ENCODE measurements at regions not wholly inside any gene's neighbourhood (a gene's known extent, or its start where the extent isn't known, plus 50 kb on each side); places are given as distances from the start of the nearest gene placed in this dataset.

GRCh38 chr5:128798871-128799270 is 166.4 kb upstream of the SLC27A6 start:
- Histone ChIP-seq H3K27ac (no peak overlapping the region), H3K9me3 (no peaks in the 10 kb centered on the region), H3K36me3 (no peaks in the 10 kb centered on the region), H3K4me1 (no peaks in the 10 kb centered on the region), H3K4me3 (no peak overlapping the region), H3K27me3 (no peaks in the 10 kb centered on the region)
- no peak for DNase-seq (ENCODE audit: low spot score in 2 of 2)
- no peak for TF ChIP-seq POLR2AphosphoS5 (IDR thresholded peaks at IDR 0.05)
- no peak for TF ChIP-seq CTCF (IDR thresholded peaks at IDR 0.05)
- TF ChIP-seq POLR2A (IDR thresholded peaks at IDR 0.05), result no peak
- intact Hi-C loops (cut with DNase I; ENCODE audit: low total_unique reads), result no loop called here

- Histone ChIP-seq H3K4me3 (no peak overlapping the region), H3K9me3 (no peaks in the 10 kb centered on the region), H3K27me3 (no peaks in the 10 kb centered on the region), H3K27ac (no peak overlapping the region), H3K36me3 (no peaks in the 10 kb centered on the region), H3K4me1 (no peaks in the 10 kb centered on the region)
- intact Hi-C loops (cut with DNase I; ENCODE audit: low total_unique reads), result no loop called here
- no peak for DNase-seq (ENCODE audit: low spot score in 2 of 2)
- TF ChIP-seq POLR2A (IDR thresholded peaks at IDR 0.05) (no peak), POLR2AphosphoS5 (IDR thresholded peaks at IDR 0.05) (no peak), CTCF (IDR thresholded peaks at IDR 0.05) (no peak)
These were observed 165.3 kb upstream of the SLC27A6 start for GRCh38 chr5:128799945-128800344.

- no peaks in the 10 kb centered on the region for H3K27me3 ChIP-seq
- no peak for DNase-seq (ENCODE audit: low spot score in 2 of 2)
- no peak overlapping the region for H3K4me3 ChIP-seq
- no peak overlapping the region for H3K27ac ChIP-seq
- no peaks in the 10 kb centered on the region for H3K4me1 ChIP-seq
- no peaks in the 10 kb centered on the region for H3K36me3 ChIP-seq
- TF ChIP-seq POLR2A (IDR thresholded peaks at IDR 0.05) (no peak), CTCF (IDR thresholded peaks at IDR 0.05) (no peak), POLR2AphosphoS5 (IDR thresholded peaks at IDR 0.05) (no peak)
- intact Hi-C loops (cut with DNase I; ENCODE audit: low total_unique reads), result no loop called here
- H3K9me3 ChIP-seq, result no peaks in the 10 kb centered on the region
These were observed 164.9 kb upstream of the SLC27A6 start for GRCh38 chr5:128800377-128800776.

- no peak for DNase-seq (ENCODE audit: low spot score in 2 of 2)
- Histone ChIP-seq H3K9me3 (peaks cover 0 to 7% of the 10 kb centered on the region in 2 donors), H3K4me1 (no peaks in the 10 kb centered on the region), H3K36me3 (no peaks in the 10 kb centered on the region), H3K4me3 (no peak overlapping the region), H3K27ac (no peak overlapping the region), H3K27me3 (no peaks in the 10 kb centered on the region)
- TF ChIP-seq POLR2A (IDR thresholded peaks at IDR 0.05), result no peak
- no peak for TF ChIP-seq CTCF (IDR thresholded peaks at IDR 0.05)
- no peak for TF ChIP-seq POLR2AphosphoS5 (IDR thresholded peaks at IDR 0.05)
- intact Hi-C loops (cut with DNase I; ENCODE audit: low total_unique reads), result no loop called here
These were observed 151.8 kb upstream of the SLC27A6 start for GRCh38 chr5:128813317-128814070.

GRCh38 chr5:128815201-128815600 is 150.1 kb upstream of the SLC27A6 start:
- Histone ChIP-seq H3K4me1 (no peaks in the 10 kb centered on the region), H3K36me3 (no peaks in the 10 kb centered on the region), H3K27me3 (no peaks in the 10 kb centered on the region), H3K4me3 (no peak overlapping the region), H3K27ac (no peak overlapping the region), H3K9me3 (no peaks in the 10 kb centered on the region)
- TF ChIP-seq POLR2AphosphoS5 (IDR thresholded peaks at IDR 0.05) (no peak), POLR2A (IDR thresholded peaks at IDR 0.05) (no peak), CTCF (IDR thresholded peaks at IDR 0.05) (no peak)
- intact Hi-C loops (cut with DNase I; ENCODE audit: low total_unique reads), result no loop called here
- no peak for DNase-seq (ENCODE audit: low spot score in 2 of 2)
